PC-9 (cell line): ENCODE measurements at regions not wholly inside any gene's neighbourhood (a gene's known extent, or its start where the extent isn't known, plus 50 kb on each side); places are given as distances from the start of the nearest gene placed in this dataset.

Experiments
- BruUV-seq: library from RNA; stranded (reverse); fragments of 400-500 nt; replicated peaks from 2 replicates; lab custom pipeline; 2021; lab: Mats Ljungman, UMichigan
- CTCF ChIA-PET: fragments of 300-600 bp; sonication (Branson Sonifier 250); formaldehyde crosslinking; loops from one replicate; lab custom pipeline; 2022; ENCODE audit warnings: antibody characterized with exemption; lab: Charles Lee
- POLR2A ChIA-PET: fragments of 300-600 bp; sonication (Branson Sonifier 250); formaldehyde crosslinking; loops from one replicate; lab custom pipeline; 2022; ENCODE audit warnings: antibody characterized with exemption; ENCODE audit not compliant: unreplicated experiment; lab: Charles Lee
- DNase-seq, 2 experiments: peaks; one replicate each; pipeline versions ENCODE4 v3.0.0 to v3.0.0-alpha.2; 2015 to 2022; ENCODE audit warnings: mixed read lengths in 1 of 2
- H2AFZ ChIP-seq: fragments of 200-600 bp; sonication (generic); 2 replicates; pipeline ENCODE4 v1.8.1; 2017; ENCODE audit warnings: antibody characterized with exemption
- H3F3A ChIP-seq: fragments of 200-600 bp; sonication (generic); 2 replicates; pipeline ENCODE4 v1.8.1; 2017; ENCODE audit warnings: antibody characterized with exemption, mild to moderate bottlenecking, low read depth; ENCODE audit not compliant: insufficient read depth
- H3K27ac ChIP-seq: fragments of 200-600 bp; sonication (generic); 2 replicates; pipeline ENCODE4 v1.6.1; 2016; ENCODE audit warnings: mixed run types
- H3K27me3 ChIP-seq: fragments of 200-600 bp; sonication (generic); 2 replicates; pipeline ENCODE4 v1.6.1; 2016; ENCODE audit warnings: low read depth, mixed run types; ENCODE audit not compliant: insufficient read depth
- H3K36me3 ChIP-seq: fragments of 200-600 bp; sonication (generic); 2 replicates; pipeline ENCODE4 v1.6.1; 2016; ENCODE audit warnings: low read depth, mixed run types
- H3K4me1 ChIP-seq: fragments of 200-600 bp; sonication (generic); replicated peaks from 2 replicates; pipeline ENCODE4 v1.6.1; 2016; ENCODE audit warnings: mixed run types; ENCODE audit not compliant: insufficient read depth
- H3K4me2 ChIP-seq: fragments of 200-600 bp; sonication (generic); 2 replicates; pipeline ENCODE4 v1.6.1; 2017; ENCODE audit warnings: mixed run types
- H3K4me3 ChIP-seq: fragments of 200-600 bp; sonication (generic); 2 replicates; pipeline ENCODE4 v1.6.1; 2016; ENCODE audit warnings: mixed run types
- H3K79me2 ChIP-seq: fragments of 200-600 bp; sonication (generic); 2 replicates; pipeline ENCODE4 v1.6.1; 2017; ENCODE audit warnings: low read depth, mixed run types
- H3K9me2 ChIP-seq: fragments of 200-600 bp; sonication (generic); 2 replicates; pipeline ENCODE4 v1.8.1; 2017; ENCODE audit warnings: mild to moderate bottlenecking; ENCODE audit not compliant: insufficient read depth
- H3K9me3 ChIP-seq: fragments of 200-600 bp; sonication (generic); 2 replicates; pipeline ENCODE4 v1.8.1; 2016; ENCODE audit warnings: low read depth; ENCODE audit not compliant: insufficient read depth
- H4K20me1 ChIP-seq: fragments of 200-600 bp; sonication (generic); 2 replicates; pipeline ENCODE4 v1.8.1; 2017; ENCODE audit not compliant: insufficient read depth
- CTCF ChIP-seq: fragments of 200-600 bp; sonication (generic); conservative IDR thresholded peaks from 2 replicates; pipeline ENCODE4 v1.6.1; 2017; ENCODE audit warnings: mixed run types, antibody characterized with exemption, mild to moderate bottlenecking, moderate library complexity
- EZH2 ChIP-seq: fragments of 200-600 bp; sonication (generic); IDR thresholded peaks from 2 replicates; pipeline ENCODE4 v1.8.0; 2017; ENCODE audit warnings: antibody characterized with exemption, low read depth
- intact Hi-C: fragments of 100-400 bp; cut with micrococcal nuclease; formaldehyde crosslinking; loops from one replicate; pipeline ENCODE4 v1.10.0; 2022; ENCODE audit not compliant: unreplicated experiment

- Histone ChIP-seq H3K9me2 (no peaks in the 10 kb centered on the region), H3K4me3 (no peak overlapping the region), H3F3A (no peaks in the 10 kb centered on the region), H3K4me1 (no peaks in the 10 kb centered on the region), H3K4me2 (no peak overlapping the region), H2AFZ (no peak overlapping the region), H3K27me3 (no peaks in the 10 kb centered on the region), H3K79me2 (no peaks in the 10 kb centered on the region), H3K9me3 (no peaks in the 10 kb centered on the region), H3K27ac (no peak overlapping the region), H4K20me1 (no peaks in the 10 kb centered on the region; the same call in 1 of the 2 replicates), H3K36me3 (no peaks in the 10 kb centered on the region)
- intact Hi-C loops, result no loop called here
- BruUV-seq, result no TSS peak
- POLR2A ChIA-PET, result no interaction called here
- no peak for DNase-seq
- CTCF ChIA-PET, result no interaction called here
- no peak for TF ChIP-seq EZH2
- no peak for TF ChIP-seq CTCF
Measured at GRCh38 chr10:64344211-64344610, 823.0 kb downstream of the REEP3 start.

- ChIA-PET CTCF (no interaction called here), POLR2A (no interaction called here)
- H3K9me3 ChIP-seq, result no peaks in the 10 kb centered on the region
- no peak for DNase-seq
- no peaks in the 10 kb centered on the region for H3K36me3 ChIP-seq
- H3K4me1 ChIP-seq, result no peaks in the 10 kb centered on the region
- no peaks in the 10 kb centered on the region for H3K27me3 ChIP-seq
- no peak overlapping the region for H3K27ac ChIP-seq
- no peaks in the 10 kb centered on the region for H3F3A ChIP-seq
- no peaks in the 10 kb centered on the region for H3K9me2 ChIP-seq
- H3K4me3 ChIP-seq, result no peak overlapping the region
- H3K79me2 ChIP-seq, result no peaks in the 10 kb centered on the region
- no peaks in the 10 kb centered on the region; the same call in 1 of the 2 replicates for H4K20me1 ChIP-seq
- no peak overlapping the region for H2AFZ ChIP-seq
- no peak overlapping the region for H3K4me2 ChIP-seq
- BruUV-seq, result no TSS peak
- TF ChIP-seq EZH2 (no peak), CTCF (no peak)
- intact Hi-C loops, result no loop called here
Measured at GRCh38 chr10:64345856-64346255, 824.7 kb downstream of the REEP3 start.

- H2AFZ ChIP-seq, result no peak overlapping the region
- H3K79me2 ChIP-seq, result no peaks in the 10 kb centered on the region
- no peak overlapping the region for H3K4me2 ChIP-seq
- no peak for TF ChIP-seq CTCF
- no peak for TF ChIP-seq EZH2
- CTCF ChIA-PET, result no interaction called here
- no TSS peak for BruUV-seq
- no peaks in the 10 kb centered on the region for H3K4me1 ChIP-seq
- H3K36me3 ChIP-seq, result no peaks in the 10 kb centered on the region
- POLR2A ChIA-PET, result no interaction called here
- no peaks in the 10 kb centered on the region for H4K20me1 ChIP-seq
- H3K27me3 ChIP-seq, result no peaks in the 10 kb centered on the region
- no peaks in the 10 kb centered on the region for H3K9me3 ChIP-seq
- intact Hi-C loops, result no loop called here
- H3K27ac ChIP-seq, result no peak overlapping the region
- no peak for DNase-seq
- H3K4me3 ChIP-seq, result no peak overlapping the region
- no peaks in the 10 kb centered on the region for H3K9me2 ChIP-seq
- no peaks in the 10 kb centered on the region for H3F3A ChIP-seq
Measured at GRCh38 chr10:64346389-64346788, 825.2 kb downstream of the REEP3 start.
